Ammon's horn (tissue), 1 donor: ENCODE measurements at regions not wholly inside any gene's neighbourhood (a gene's known extent, or its start where the extent isn't known, plus 50 kb on each side); places are given as distances from the start of the nearest gene placed in this dataset.
"Not testable (repeated sequence)": the region's sequence is repeated elsewhere in the genome, so short reads cannot be mapped to it uniquely, and the experiment has no call there.

Experiments used
- DNase-seq: peaks from one replicate; pipeline ENCODE4 v3.0.0-alpha.2; 2016; ENCODE audit warnings: low spot score

DNA sequence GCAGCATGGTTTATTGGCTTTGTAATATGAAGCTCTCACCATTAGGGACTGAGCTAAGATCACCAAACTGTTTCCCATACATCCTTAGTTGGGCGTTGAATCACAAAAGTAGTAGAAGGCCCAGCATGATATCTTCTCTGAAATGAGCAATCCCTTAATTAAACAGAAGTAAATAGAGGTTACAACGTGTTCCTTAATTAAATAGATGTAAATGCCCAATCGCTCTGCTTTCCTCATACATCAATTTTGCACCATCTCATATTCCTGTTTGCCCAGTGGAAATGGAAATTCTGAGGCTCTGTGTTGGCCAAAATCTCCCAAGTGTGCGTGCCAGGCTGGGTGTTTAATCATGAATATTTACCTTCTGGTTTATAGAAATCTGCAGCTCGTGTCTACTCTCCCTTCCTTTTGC lies 107.4 kb upstream of the FOXB1 start:
- no peak for DNase-seq

- DNase-seq, result no peak
Measured at GRCh38 chr15:59894835-59895234, 109.3 kb upstream of the FOXB1 start.

DNA sequence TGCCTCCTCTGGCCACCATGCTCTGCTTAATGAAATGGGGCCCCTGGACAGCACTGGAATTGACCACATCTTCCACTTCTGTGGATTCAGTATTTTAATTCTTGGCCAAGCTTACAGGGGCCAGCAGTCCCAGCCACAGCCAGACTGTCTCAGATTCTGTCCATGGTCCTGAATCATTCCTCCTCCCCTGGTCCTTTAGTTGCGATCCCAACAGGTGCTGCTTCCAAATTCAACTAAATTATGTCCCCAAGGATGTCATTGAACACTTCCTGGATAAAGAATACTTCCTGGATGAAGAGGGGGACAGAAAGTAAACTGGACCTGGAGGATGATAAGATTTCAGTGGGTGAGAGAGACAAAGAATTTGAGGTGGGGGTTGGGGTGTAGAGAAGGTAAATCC lies 111.1 kb upstream of the FOXB1 start:
- DNase-seq, result no peak

DNA sequence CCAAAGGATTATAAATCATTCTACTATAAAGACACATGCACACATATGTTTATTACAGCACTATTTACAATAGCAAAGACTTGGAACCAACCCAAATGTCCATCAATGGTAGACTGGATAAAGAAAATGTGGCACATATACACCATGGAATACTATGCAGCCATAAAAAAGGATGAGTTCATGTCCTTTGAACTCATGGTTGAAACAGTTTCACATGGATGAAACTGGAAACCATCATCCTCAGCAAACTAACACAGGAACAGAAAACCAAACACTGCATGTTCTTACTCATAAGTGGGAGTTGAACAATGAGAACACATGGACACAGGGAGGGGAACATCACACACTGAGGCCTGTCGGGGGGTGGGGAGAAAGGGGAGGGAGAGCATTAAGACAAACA lies 116.2 kb upstream of the FOXB1 start:
- not testable (repeated sequence) for DNase-seq

DNA sequence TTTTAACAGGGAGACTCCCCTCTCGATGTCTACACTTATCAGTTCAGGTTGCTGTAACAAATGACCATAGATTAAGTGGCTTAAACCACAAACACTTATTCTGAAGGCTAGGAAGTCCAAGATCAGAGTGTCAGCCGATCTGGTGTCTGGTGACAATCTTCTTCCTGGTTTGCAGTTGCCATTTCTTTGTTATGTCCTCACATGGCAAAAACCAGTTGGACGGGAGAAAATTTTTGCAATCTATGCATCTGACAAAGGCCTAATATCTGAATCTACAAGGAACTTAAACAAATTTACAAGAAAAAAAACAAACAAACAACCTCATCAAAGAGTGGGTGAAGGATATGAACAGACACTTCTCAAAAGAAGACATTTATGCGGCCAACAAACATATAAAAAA lies 116.9 kb upstream of the FOXB1 start:
- no peak for DNase-seq

DNA sequence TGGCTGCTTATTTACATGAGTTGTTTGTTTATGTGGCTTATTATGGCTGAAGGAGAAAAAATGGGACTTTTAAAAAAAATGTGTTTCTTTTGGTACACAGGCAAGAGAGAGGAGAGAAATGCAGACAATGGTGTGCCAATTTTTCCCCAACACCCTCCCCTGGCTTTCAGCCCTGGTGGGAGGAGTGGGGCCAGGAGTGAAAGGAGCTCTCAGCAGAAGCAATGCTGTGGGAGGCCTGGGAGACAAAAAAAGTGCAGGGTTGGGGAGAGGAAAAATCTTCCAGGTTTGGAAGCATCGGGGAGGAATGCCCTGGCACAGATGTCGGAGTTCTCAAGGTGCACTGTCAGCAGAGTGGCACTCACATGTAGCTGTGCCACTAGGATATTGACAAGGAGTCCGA lies 117.7 kb upstream of the FOXB1 start:
- no peak for DNase-seq

DNA sequence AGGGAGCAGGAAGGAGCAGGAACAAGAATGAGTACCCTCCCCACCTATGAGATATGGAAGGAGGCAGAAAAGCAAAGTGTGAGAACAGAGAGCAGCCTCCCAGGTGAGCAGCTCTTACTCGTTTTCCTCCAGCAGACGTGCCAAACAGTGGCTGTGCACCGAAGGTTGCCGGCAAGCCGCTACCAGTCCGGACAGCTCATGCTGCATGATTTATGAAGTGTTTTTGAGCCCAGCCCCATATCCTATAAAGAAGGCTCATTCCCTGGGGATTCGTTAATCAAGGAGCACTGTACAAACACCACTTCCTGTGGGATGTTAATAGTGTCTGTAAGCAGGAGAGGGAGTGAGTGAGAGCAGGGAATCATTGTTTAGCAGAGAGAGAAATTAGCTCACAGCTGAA lies 118.3 kb upstream of the FOXB1 start:
- peak; percentile 5 for DNase-seq

DNA sequence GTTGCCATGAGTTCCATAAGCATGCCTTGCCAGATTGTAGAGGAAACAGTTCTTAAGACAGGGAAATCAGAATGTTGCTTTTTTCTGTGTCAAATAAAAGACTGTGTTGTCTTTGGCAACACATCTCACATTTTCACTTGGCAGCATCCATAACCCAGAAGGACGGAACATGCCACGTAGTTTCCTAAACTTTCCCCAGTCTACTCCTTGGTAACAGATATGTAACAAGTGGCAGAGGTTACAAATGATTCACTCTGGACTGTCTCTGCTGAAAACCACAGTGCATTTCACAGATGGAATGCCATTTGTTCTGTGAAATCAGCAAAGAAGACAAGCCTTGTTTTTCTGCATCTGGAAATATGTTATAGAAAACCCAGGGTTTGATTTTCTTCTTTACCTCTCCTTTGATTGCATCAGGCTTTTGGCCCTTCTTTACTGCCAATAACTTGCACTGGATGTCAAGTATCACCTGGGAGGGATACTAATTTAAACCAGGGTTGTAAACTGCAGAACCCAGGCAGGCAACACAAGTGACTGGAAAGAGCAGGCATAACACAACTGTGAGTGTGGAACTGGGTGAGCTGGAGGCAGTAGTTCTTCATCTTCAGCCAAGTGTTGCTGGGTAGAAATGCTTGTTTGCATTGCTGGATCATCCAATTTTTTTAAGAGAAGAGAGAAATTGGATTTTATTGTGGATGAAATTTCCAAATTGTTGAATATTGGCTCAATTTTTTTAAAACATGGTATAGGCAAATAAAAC lies 124.4 kb upstream of the FOXB1 start:
- peak; percentile 39 for DNase-seq

GRCh38 chr15:59876140-59876539 lies 128.0 kb upstream of the FOXB1 start:
- no peak for DNase-seq

DNA sequence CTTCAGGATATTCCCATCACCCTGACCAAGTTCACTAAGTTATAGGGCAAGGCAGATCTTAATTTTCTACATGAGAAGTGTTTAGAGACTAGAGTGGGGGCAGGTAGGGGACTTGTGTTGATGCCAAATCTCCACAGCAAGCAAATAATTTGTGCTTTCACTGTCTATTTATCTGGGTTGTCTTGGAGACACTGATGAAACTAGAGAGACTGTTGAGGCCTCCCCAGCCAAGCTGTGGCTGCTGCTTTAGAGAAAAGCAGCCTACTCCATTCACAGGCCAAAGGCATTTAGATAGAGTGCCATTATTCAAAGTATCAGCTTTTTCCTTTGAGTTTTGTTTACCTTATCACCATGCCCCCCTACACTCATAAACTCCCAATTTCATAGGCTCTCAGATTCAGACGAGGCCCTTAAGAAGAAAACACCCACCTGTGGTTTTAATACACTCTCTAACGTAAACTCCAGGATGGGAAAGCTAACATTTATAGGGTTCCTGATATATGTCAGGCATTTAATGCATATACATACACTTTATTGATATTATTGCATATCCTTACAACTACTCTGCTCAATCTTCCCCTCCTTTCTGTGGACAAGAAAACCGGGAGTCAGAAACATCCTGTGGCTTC lies 130.4 kb upstream of the FOXB1 start:
- DNase-seq, result peak; percentile 23

- peak; percentile 17 for DNase-seq
Measured at GRCh38 chr15:59867086-59867855, 136.8 kb upstream of the FOXB1 start.

DNA sequence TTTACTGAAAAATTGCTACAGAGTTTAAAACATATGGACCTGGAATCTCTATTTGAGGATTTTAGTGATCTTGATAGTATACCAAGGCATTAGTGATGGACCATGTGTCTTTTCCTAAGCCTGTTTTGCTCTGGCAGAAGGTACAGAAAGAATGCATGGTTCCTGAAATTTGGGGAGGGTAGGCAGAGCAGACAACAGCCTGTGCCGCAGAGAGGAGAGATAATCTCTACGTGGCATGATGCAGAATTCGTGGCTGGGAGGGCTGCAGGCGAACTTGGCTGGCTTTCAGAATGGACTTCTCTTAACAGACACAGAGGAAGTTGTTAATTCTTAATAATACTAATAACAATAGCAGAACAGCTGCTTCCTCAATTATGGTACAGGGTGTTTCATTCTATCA lies 137.5 kb upstream of the FOXB1 start:
- peak; percentile 3 for DNase-seq

GRCh38 chr15:59862191-59863155 lies 141.6 kb upstream of the FOXB1 start:
- no peak for DNase-seq

DNA sequence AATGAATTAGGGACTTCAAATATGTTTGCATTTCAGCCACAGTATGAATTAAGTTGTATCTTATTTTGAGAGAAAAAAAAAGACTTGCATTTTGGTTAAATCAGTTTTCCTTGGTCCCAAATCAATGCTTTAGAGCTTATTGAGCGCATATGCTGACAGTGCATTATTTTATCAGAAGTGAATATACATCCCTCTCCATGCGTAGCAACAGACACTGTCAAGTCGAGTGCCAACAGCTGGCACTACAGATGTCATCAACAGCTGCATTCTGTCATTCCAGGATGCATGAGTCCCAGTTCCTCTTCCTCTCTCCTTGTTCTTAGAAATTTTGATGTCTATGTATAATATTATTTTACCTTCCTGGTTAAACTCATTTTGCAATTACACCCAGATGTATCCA lies 156.1 kb upstream of the FOXB1 start:
- DNase-seq, result no peak

- DNase-seq, result no peak
Measured at GRCh38 chr15:59845942-59846499, 156.9 kb upstream of the BNIP2 start.

- no peak for DNase-seq
Measured at GRCh38 chr15:59843609-59844008, 154.5 kb upstream of the BNIP2 start.

DNA sequence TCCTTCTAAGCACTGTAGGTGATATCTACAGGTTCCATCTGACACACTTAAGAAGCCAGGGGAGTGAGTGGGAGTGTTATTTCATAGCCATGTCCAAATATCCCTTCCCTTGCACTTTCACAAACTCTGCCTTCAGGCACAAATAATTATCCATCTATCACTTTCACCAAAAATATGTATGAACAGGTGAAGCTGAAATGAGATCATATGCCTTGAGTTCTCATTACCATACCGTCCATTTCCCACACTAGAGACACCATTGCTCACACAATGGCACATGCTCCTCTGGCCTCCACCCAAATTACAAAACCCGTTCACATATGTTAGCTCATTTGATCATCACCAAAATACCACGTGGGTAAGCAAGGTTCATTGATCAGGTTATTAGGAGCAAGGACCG lies 151.9 kb upstream of the BNIP2 start:
- DNase-seq, result no peak

DNA sequence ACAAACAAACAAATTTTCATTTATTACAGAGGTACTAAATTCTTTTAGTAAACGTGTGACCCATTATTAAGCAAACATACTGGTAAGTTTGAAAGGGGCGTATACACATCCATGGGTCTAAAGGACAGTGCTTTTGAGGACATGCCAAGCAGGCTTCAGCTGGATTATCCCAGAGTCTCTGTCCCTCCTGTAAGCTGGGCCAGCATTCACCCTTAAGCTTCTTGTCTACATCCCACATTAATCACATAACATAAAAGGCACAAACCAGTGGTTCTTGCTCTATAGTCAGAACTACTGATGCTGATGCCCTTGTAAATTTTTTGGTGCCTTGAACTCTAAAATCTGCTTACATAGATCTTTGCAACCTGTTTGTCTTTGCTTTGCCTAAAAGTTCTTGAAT lies 150.8 kb upstream of the BNIP2 start:
- DNase-seq, result no peak

GRCh38 chr15:59838900-59839299 lies 149.8 kb upstream of the BNIP2 start:
- DNase-seq, result no peak

DNA sequence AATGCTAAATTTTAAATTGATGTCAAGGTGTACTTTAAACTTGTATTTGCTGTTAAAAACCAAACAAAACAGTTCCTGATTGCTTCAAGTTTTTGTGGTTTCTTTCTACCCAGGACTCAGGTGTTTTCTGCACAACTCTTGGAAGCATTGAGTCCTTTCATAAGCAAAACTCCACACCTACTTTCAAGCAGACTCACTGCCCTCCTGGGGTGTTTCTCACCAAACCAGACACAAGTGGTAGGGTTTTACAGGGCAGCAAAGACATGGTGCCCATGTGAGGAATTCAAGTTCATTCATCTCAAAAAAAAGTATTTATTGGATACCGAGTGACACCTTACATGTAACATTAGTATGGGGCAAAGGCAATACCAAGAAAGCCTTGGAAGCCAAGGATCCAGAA lies 146.7 kb upstream of the BNIP2 start:
- no peak for DNase-seq

- no peak for DNase-seq
Measured at GRCh38 chr15:59834528-59834927, 145.4 kb upstream of the BNIP2 start.

DNA sequence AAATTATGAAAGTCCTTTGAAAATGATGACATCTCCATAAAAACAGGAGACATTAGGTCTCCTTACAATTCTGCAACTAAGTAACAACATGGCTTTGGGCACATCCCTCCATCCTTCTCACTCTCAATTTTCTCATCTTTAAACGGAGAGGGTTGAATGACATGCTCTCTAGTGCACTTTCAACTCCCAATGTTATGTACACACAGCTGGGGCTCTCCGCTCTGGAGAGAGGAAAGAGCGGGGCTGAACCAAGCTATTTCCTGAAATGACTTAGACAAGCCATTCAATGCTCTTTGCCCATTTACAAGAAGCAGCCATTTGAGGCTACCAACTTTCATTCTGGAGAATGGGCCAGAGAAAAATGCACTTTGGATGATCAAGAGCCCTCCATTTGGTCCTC lies 144.2 kb upstream of the BNIP2 start:
- no peak for DNase-seq
